NT2/D1 (cell line): ENCODE measurements at regions not wholly inside any gene's neighbourhood (a gene's known extent, or its start where the extent isn't known, plus 50 kb on each side); places are given as distances from the start of the nearest gene placed in this dataset.
"Not testable (repeated sequence)": the region's sequence is repeated elsewhere in the genome, so short reads cannot be mapped to it uniquely, and the experiment has no call there.

Experiments used
- DNase-seq: peaks from one replicate; pipeline ENCODE4 v3.0.0-alpha.2; 2011; ENCODE audit warnings: low read depth, low spot score
- H3K27me3 ChIP-seq: 2 replicates; pipeline ENCODE4 v1.6.0; 2011; ENCODE audit warnings: mild to moderate bottlenecking; ENCODE audit not compliant: insufficient read length, insufficient read depth
- H3K36me3 ChIP-seq: 2 replicates; pipeline ENCODE4 v1.6.1; 2011; ENCODE audit warnings: mild to moderate bottlenecking, low read length, mixed read lengths; ENCODE audit not compliant: insufficient read depth, insufficient read length
- H3K4me1 ChIP-seq: 2 replicates; pipeline ENCODE4 v1.5.1; 2011; ENCODE audit not compliant: insufficient read depth, insufficient read length
- H3K4me3 ChIP-seq: 2 replicates; pipeline ENCODE4 v1.5.1; 2011; ENCODE audit warnings: low read depth; ENCODE audit not compliant: insufficient read length
- H3K9ac ChIP-seq: 2 replicates; pipeline ENCODE4 v1.6.0; 2011; ENCODE audit warnings: low read depth; ENCODE audit not compliant: insufficient read length
- H3K9me3 ChIP-seq: 2 replicates; pipeline ENCODE4 v1.5.1; 2011; ENCODE audit warnings: mild to moderate bottlenecking, low read length; ENCODE audit not compliant: insufficient read depth
- SUZ12 ChIP-seq: IDR thresholded peaks from 2 replicates; pipeline ENCODE4 v1.6.1; 2011; ENCODE audit not compliant: insufficient read length, insufficient read depth; ENCODE audit errors: extremely low read depth
- YY1 ChIP-seq: IDR thresholded peaks from 2 replicates; pipeline ENCODE4 v1.6.1; 2011; ENCODE audit not compliant: insufficient read length, insufficient read depth
- ZNF274 ChIP-seq: IDR thresholded peaks from 2 replicates; pipeline ENCODE4 v1.6.1; 2011; ENCODE audit warnings: mild to moderate bottlenecking, low read depth, low read length

- Histone ChIP-seq H3K36me3 (no peaks in the 10 kb centered on the region), H3K4me1 (no peaks in the 10 kb centered on the region), H3K9me3 (no peaks in the 10 kb centered on the region; the same call in 1 of the 2 replicates), H3K27me3 (no peaks in the 10 kb centered on the region), H3K4me3 (no peak overlapping the region), H3K9ac (no peak overlapping the region)
- DNase-seq, result no peak
- no peak for TF ChIP-seq SUZ12
- TF ChIP-seq ZNF274, result no peak
- no peak for TF ChIP-seq YY1
Observed at GRCh38 chr5:114148253-114148652, 213.6 kb upstream of the KCNN2 start.

- H3K36me3 ChIP-seq, H3K4me1 ChIP-seq, H3K27me3 ChIP-seq, H3K9me3 ChIP-seq, DNase-seq, H3K9ac ChIP-seq, H3K4me3 ChIP-seq: not testable (repeated sequence)
Observed at GRCh38 chr5:114148728-114149127, 213.1 kb upstream of the KCNN2 start.

- Histone ChIP-seq H3K9ac (no peak overlapping the region), H3K36me3 (no peaks in the 10 kb centered on the region), H3K9me3 (no peaks in the 10 kb centered on the region; the same call in 1 of the 2 replicates), H3K4me3 (no peak overlapping the region), H3K4me1 (no peaks in the 10 kb centered on the region), H3K27me3 (no peaks in the 10 kb centered on the region)
- no peak for DNase-seq
- TF ChIP-seq SUZ12 (no peak), ZNF274 (no peak), YY1 (no peak)
Observed at GRCh38 chr5:114152656-114153360, 209.1 kb upstream of the KCNN2 start.

GRCh38 chr5:114153392-114153791, 208.5 kb upstream of the KCNN2 start:
- DNase-seq, result no peak
- H3K36me3 ChIP-seq, result no peaks in the 10 kb centered on the region
- no peaks in the 10 kb centered on the region; the same call in 1 of the 2 replicates for H3K9me3 ChIP-seq
- no peaks in the 10 kb centered on the region for H3K4me1 ChIP-seq
- no peak overlapping the region for H3K4me3 ChIP-seq
- TF ChIP-seq ZNF274 (no peak), YY1 (no peak), SUZ12 (no peak)
- no peaks in the 10 kb centered on the region for H3K27me3 ChIP-seq
- H3K9ac ChIP-seq, result no peak overlapping the region

GRCh38 chr5:114153833-114154232, 208.0 kb upstream of the KCNN2 start:
- no peaks in the 10 kb centered on the region; the same call in 1 of the 2 replicates for H3K9me3 ChIP-seq
- H3K9ac ChIP-seq, result no peak overlapping the region
- TF ChIP-seq ZNF274 (no peak), SUZ12 (no peak), YY1 (no peak)
- DNase-seq, result no peak
- no peaks in the 10 kb centered on the region for H3K4me1 ChIP-seq
- no peak overlapping the region for H3K4me3 ChIP-seq
- H3K36me3 ChIP-seq, result no peaks in the 10 kb centered on the region
- H3K27me3 ChIP-seq, result no peaks in the 10 kb centered on the region

GRCh38 chr5:114166081-114166480, 195.8 kb upstream of the KCNN2 start:
- no peak for DNase-seq
- H3K9me3 ChIP-seq, result 0 out of 2 replicates have a peak, but pooled peaks cover 4% of the 10 kb centered on the region
- H3K4me1 ChIP-seq, result no peaks in the 10 kb centered on the region
- no peaks in the 10 kb centered on the region for H3K27me3 ChIP-seq
- H3K4me3 ChIP-seq, result no peak overlapping the region
- H3K9ac ChIP-seq, result no peak overlapping the region
- H3K36me3 ChIP-seq, result no peaks in the 10 kb centered on the region
- TF ChIP-seq SUZ12 (no peak), ZNF274 (no peak), YY1 (no peak)

GRCh38 chr5:114174131-114174530, 187.7 kb upstream of the KCNN2 start:
- no peaks in the 10 kb centered on the region for H3K27me3 ChIP-seq
- H3K36me3 ChIP-seq, result no peaks in the 10 kb centered on the region
- TF ChIP-seq YY1 (no peak), ZNF274 (no peak), SUZ12 (no peak)
- DNase-seq, result no peak
- no peaks in the 10 kb centered on the region for H3K4me1 ChIP-seq
- no peak overlapping the region for H3K4me3 ChIP-seq
- no peak overlapping the region for H3K9ac ChIP-seq
- no peaks in the 10 kb centered on the region for H3K9me3 ChIP-seq

GRCh38 chr5:114174837-114175236, 187.0 kb upstream of the KCNN2 start:
- no peak for DNase-seq
- Histone ChIP-seq H3K9me3 (no peaks in the 10 kb centered on the region), H3K27me3 (no peaks in the 10 kb centered on the region), H3K4me1 (no peaks in the 10 kb centered on the region), H3K9ac (no peak overlapping the region), H3K36me3 (no peaks in the 10 kb centered on the region), H3K4me3 (no peak overlapping the region)
- TF ChIP-seq YY1, result no peak
- no peak for TF ChIP-seq ZNF274
- TF ChIP-seq SUZ12, result no peak
